GM12892 (cell line): ENCODE measurements at regions not wholly inside any gene's neighbourhood (a gene's known extent, or its start where the extent isn't known, plus 50 kb on each side); places are given as distances from the start of the nearest gene placed in this dataset.

Experiments
- POLR2AphosphoS5 ChIP-seq: IDR thresholded peaks from 2 replicates; pipeline ENCODE4 v1.6.1; 2011; ENCODE audit warnings: low read depth, low read length, control low read depth
- TAF1 ChIP-seq: IDR thresholded peaks from 2 replicates; pipeline ENCODE4 v1.6.1; 2011; ENCODE audit warnings: low read depth, mild to moderate bottlenecking, control low read depth, low read length, borderline replicate concordance

- TF ChIP-seq TAF1 (no peak), POLR2AphosphoS5 (no peak)
These were observed 193.6 kb downstream of the GALC start for GRCh38 chr14:87799400-87799799.
